Fibroblast of pulmonary artery (primary cell): ENCODE measurements at regions not wholly inside any gene's neighbourhood (a gene's known extent, or its start where the extent isn't known, plus 50 kb on each side); places are given as distances from the start of the nearest gene placed in this dataset.
A peak's percentile ranks its signal among the peaks of the same experiment; 100 is the strongest.

Experiments
- DNase-seq: peaks from one replicate; pipeline ENCODE4 v3.0.0-alpha.2; 2010; ENCODE audit warnings: low read depth
- H3K4me3 ChIP-seq: replicated peaks from 2 replicates; pipeline ENCODE4 v1.5.1; 2011; ENCODE audit warnings: low read depth, mild to moderate bottlenecking, control low read depth, low read length, moderate library complexity
- CTCF ChIP-seq: IDR thresholded peaks from 2 replicates; pipeline ENCODE4 v1.5.1; 2011; ENCODE audit warnings: mild to moderate bottlenecking, control low read depth, low read length, inconsistent platforms; ENCODE audit errors: missing control alignments

GRCh38 chr1:93753791-93754763, 72.4 kb upstream of the BCAR3 start:
- DNase-seq: peak; percentile 99
- peak; percentile 16 for TF ChIP-seq CTCF
- H3K4me3 ChIP-seq: no peak overlapping the region

GRCh38 chr1:93751377-93752250, 70.0 kb upstream of the BCAR3 start:
- DNase-seq: no peak
- no peak overlapping the region for H3K4me3 ChIP-seq
- TF ChIP-seq CTCF: no peak

- no peak for TF ChIP-seq CTCF
- DNase-seq: no peak
- H3K4me3 ChIP-seq: no peak overlapping the region
These were observed 69.3 kb upstream of the BCAR3 start for GRCh38 chr1:93750955-93751354.

GRCh38 chr1:93749894-93750301, 68.3 kb upstream of the BCAR3 start:
- H3K4me3 ChIP-seq: no peak overlapping the region
- DNase-seq: peak; percentile 41
- peak; percentile 42 for TF ChIP-seq CTCF

- no peak for TF ChIP-seq CTCF
- DNase-seq: no peak
- no peak overlapping the region for H3K4me3 ChIP-seq
These were observed 67.8 kb upstream of the BCAR3 start for GRCh38 chr1:93749487-93749886.

GRCh38 chr1:93746021-93746812, 64.6 kb upstream of the BCAR3 start:
- no peak overlapping the region for H3K4me3 ChIP-seq
- TF ChIP-seq CTCF: no peak
- no peak for DNase-seq
